Uterus (tissue), 3 donors: ENCODE measurements at regions not wholly inside any gene's neighbourhood (a gene's known extent, or its start where the extent isn't known, plus 50 kb on each side); places are given as distances from the start of the nearest gene placed in this dataset.
"Not testable (repeated sequence)": the region's sequence is repeated elsewhere in the genome, so short reads cannot be mapped to it uniquely, and the experiment has no call there.

ENCODE experiments used
- DNase-seq, 2 donors: peaks; one replicate each; pipeline ENCODE4 v3.0.0-alpha.2; 2019 to 2020
- H3K27ac ChIP-seq, 2 donors: fragments of 200-600 bp; sonication (generic); 1 replicate in 1 of 2; 2 replicates in 1 of 2; pipeline ENCODE4 v1.5.1; 2016 to 2018
- H3K27me3 ChIP-seq, 2 donors: fragments of 200-600 bp; sonication (generic); one replicate each; pipeline ENCODE4 v1.5.1; 2018 to 2019; ENCODE audit warnings: control low read depth in 1 of 2
- H3K36me3 ChIP-seq, 2 donors: fragments of 200-600 bp; sonication (generic); one replicate each; pipeline ENCODE4 v1.5.1; 2019; ENCODE audit warnings: control low read depth in 1 of 2
- H3K4me1 ChIP-seq, 2 donors: fragments of 200-600 bp; sonication (generic); one replicate each; pipeline ENCODE4 v1.5.1; 2018 to 2019; ENCODE audit warnings: control low read depth in 1 of 2
- H3K4me3 ChIP-seq, 2 donors: fragments of 200-600 bp; sonication (generic); 1 replicate in 1 of 2; 2 replicates in 1 of 2; pipeline ENCODE4 v1.5.1; 2018 to 2019; ENCODE audit warnings: mild to moderate bottlenecking in 1 of 2
- H3K9me3 ChIP-seq, 2 donors: fragments of 200-600 bp; sonication (generic); one replicate each; pipeline ENCODE4 v1.5.1; 2019; ENCODE audit warnings: control low read depth in 1 of 2
- CTCF ChIP-seq, 4 experiments: fragments of 200-600 bp in 2 of 4; fragments of 450-650 bp in 2 of 4; sonication (generic) in 2 of 4; IDR thresholded peaks; one replicate each; pipeline ENCODE4 v1.5.1; 2016 to 2019; ENCODE audit warnings: antibody characterized with exemption in 4 of 4, mild to moderate bottlenecking in 2 of 4, moderate library complexity in 1 of 4
- POLR2A ChIP-seq, 2 donors: fragments of 450-650 bp; IDR thresholded peaks; one replicate each; pipeline ENCODE4 v1.6.1; 2016; ENCODE audit warnings: antibody characterized with exemption in 2 of 2, mild to moderate bottlenecking in 1 of 2, moderate library complexity in 1 of 2
- intact Hi-C: fragments of 100-400 bp; cut with DNase I; formaldehyde crosslinking; loops from one replicate; pipeline ENCODE4 v1.15.1; 2023; ENCODE audit warnings: low total_unique reads
- donor health status: DM: yes; HTN: yes; CAD: no.

- Histone ChIP-seq H3K27ac (no peak overlapping the region), H3K27me3 (no peaks in the 10 kb centered on the region), H3K36me3 (no peaks in the 10 kb centered on the region), H3K9me3 (no peaks in the 10 kb centered on the region), H3K4me1 (peaks cover 0 to 6% of the 10 kb centered on the region in 2 donors), H3K4me3 (no peak overlapping the region)
- intact Hi-C loops: no loop called here
- TF ChIP-seq POLR2A (IDR thresholded peaks at IDR 0.05): no peak
- no peak for TF ChIP-seq CTCF (IDR thresholded peaks at IDR 0.05)
- no peak for DNase-seq
Measured at GRCh38 chr1:182210417-182210816, 148.9 kb upstream of the ZNF648 start.

DNA sequence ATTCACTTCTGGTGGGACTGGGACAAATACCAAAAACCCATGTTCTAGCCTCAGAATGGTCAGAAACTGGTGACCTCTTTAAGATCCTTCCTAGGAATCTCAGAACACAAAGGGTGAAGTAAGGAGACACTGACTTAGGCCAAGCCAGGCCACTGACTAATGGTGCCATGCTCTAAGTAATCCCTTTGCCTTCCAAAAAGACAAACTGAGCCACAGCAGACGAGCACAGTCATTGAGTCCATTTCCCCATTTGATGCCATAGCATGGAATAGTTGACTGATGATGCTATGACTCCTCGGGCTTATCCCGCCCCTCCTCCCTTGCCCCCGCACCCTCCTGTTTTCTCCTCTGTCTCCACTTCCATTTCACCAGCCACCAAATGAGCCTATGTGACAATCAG is 145.8 kb upstream of the ZNF648 start:
- H3K27me3 ChIP-seq: no peaks in the 10 kb centered on the region
- no peak overlapping the region for H3K4me3 ChIP-seq
- H3K27ac ChIP-seq: peak overlapping the region; percentile 44 to 66
- intact Hi-C loops: no loop called here
- H3K36me3 ChIP-seq: no peaks in the 10 kb centered on the region
- H3K4me1 ChIP-seq: peaks cover 0 to 6% of the 10 kb centered on the region in 2 donors
- no peak for DNase-seq
- no peaks in the 10 kb centered on the region for H3K9me3 ChIP-seq
- TF ChIP-seq POLR2A (IDR thresholded peaks at IDR 0.05): no peak
- TF ChIP-seq CTCF (IDR thresholded peaks at IDR 0.05): no peak

DNA sequence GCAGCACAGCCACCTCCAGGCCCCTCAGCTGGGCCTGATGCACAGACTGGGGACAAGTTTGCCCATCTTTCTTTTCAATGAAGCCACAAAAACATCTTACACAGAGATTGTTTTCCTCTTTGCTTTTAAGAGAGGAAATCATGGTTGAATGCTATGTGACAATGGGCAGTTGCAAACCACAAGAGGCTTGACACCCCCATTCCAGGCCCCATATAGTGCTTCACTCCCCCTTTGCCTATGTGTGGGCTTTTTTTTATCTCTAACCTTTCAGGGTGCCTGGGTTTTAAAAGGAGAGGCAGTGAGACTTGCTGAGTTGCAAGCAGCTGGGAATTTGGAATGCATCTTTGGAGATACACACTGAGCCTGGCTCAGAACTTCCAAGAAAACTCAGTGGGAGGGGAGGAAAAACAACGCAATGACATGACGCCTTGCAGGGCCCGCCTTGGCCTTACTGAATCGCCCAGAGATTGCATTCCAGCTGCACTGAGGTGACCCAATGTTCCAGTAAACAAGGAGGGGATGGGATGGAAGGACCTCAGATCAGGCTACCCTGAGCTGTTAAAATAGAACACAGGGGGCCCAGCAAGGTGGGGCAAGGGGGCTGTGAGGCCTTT is 145.2 kb upstream of the ZNF648 start:
- DNase-seq: peak; percentile 77 to 82

GRCh38 chr1:182205351-182206022 is 144.0 kb upstream of the ZNF648 start:
- intact Hi-C loops: no loop called here
- H3K27me3 ChIP-seq: no peaks in the 10 kb centered on the region
- peak overlapping the region; percentile 24 to 68 for H3K27ac ChIP-seq
- no peak for TF ChIP-seq POLR2A (IDR thresholded peaks at IDR 0.05)
- no peaks in the 10 kb centered on the region for H3K9me3 ChIP-seq
- no peak for DNase-seq
- H3K4me1 ChIP-seq: peaks cover 0 to 6% of the 10 kb centered on the region in 2 donors
- H3K36me3 ChIP-seq: no peaks in the 10 kb centered on the region
- no peak overlapping the region for H3K4me3 ChIP-seq

More for the DNA sequence above, 145.2 kb upstream of the ZNF648 start:
- intact Hi-C loops: no loop called here
- TF ChIP-seq POLR2A (IDR thresholded peaks at IDR 0.05): no peak
- TF ChIP-seq CTCF (IDR thresholded peaks at IDR 0.05): no peak
- Histone ChIP-seq H3K27ac (peak overlapping the region; percentile 44 to 68), H3K36me3 (no peaks in the 10 kb centered on the region), H3K4me3 (no peak overlapping the region), H3K9me3 (no peaks in the 10 kb centered on the region), H3K4me1 (peaks cover 0 to 6% of the 10 kb centered on the region in 2 donors), H3K27me3 (no peaks in the 10 kb centered on the region)

DNA sequence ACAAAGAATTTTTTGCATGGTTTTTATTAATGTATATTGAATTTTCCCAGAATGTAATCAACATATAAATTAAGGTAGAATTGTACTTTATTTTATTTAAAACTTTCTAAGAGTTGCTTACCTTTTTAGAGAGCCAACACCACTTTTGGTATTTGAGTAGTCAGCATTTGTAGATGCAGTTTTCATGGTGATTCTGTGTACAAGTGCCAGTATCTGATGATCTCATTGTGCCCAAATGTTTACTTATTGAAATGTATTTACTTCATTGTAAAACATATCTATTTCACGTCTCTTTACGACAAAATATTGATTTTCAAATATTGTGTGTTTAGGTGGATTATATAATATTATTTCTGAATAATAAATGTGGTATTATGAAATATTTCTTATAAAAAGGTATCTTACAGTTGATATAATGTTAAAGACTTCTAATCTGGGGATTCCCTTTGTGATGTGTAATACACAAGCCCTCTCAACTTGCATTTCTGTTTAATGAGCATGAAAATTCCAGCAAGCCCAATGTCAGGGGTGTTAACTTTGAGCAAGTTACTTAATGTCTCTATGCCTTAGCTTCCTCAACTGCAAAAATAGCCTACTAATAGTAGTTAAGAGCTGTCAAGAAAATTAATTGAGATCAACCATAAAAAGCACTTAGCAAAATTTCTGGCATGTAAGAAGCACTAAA is 141.8 kb upstream of the ZNF648 start:
- DNase-seq: no peak
- no peaks in the 10 kb centered on the region for H3K27me3 ChIP-seq
- no peak overlapping the region for H3K4me3 ChIP-seq
- H3K27ac ChIP-seq: no peak overlapping the region
- H3K4me1 ChIP-seq: peaks cover 0 to 6% of the 10 kb centered on the region in 2 donors
- intact Hi-C loops: no loop called here
- H3K9me3 ChIP-seq: no peaks in the 10 kb centered on the region
- no peaks in the 10 kb centered on the region for H3K36me3 ChIP-seq
- TF ChIP-seq CTCF (IDR thresholded peaks at IDR 0.05): no peak
- no peak for TF ChIP-seq POLR2A (IDR thresholded peaks at IDR 0.05)

- H3K27ac ChIP-seq, H3K36me3 ChIP-seq, DNase-seq, intact Hi-C loops, H3K4me1 ChIP-seq, H3K9me3 ChIP-seq, H3K4me3 ChIP-seq, H3K27me3 ChIP-seq: not testable (repeated sequence)
Measured at GRCh38 chr1:182201490-182201889, 140.0 kb upstream of the ZNF648 start.
